ENCODE measurements at regions not wholly inside any gene's neighbourhood (a gene's known extent, or its start where the extent isn't known, plus 50 kb on each side); places are given as distances from the start of the nearest gene placed in this dataset.

- peak; percentile 77 for DNase-seq (ENCODE audit: low spot score)
Observed at GRCh38 chr3:43894176-43895049, 203.7 kb downstream of the ABHD5 start.

- DNase-seq (ENCODE audit: low spot score), result no peak
Observed at GRCh38 chr3:43895573-43895972, 204.8 kb downstream of the ABHD5 start.

- no peak for DNase-seq (ENCODE audit: low spot score)
Observed at GRCh38 chr3:43902415-43902814, 211.7 kb downstream of the ABHD5 start.

GRCh38 chr3:43905157-43905556, 214.4 kb downstream of the ABHD5 start:
- no peak for DNase-seq (ENCODE audit: low spot score)

GRCh38 chr3:43906849-43907507, 216.2 kb downstream of the ABHD5 start:
- no peak for DNase-seq (ENCODE audit: low spot score)

GRCh38 chr3:43907508-43907858, 216.7 kb downstream of the ABHD5 start:
- DNase-seq (ENCODE audit: low spot score), result no peak

- DNase-seq (ENCODE audit: low spot score), result no peak
Observed at GRCh38 chr3:43908456-43908855, 217.7 kb downstream of the ABHD5 start.

- DNase-seq (ENCODE audit: low spot score), result no peak
Observed at GRCh38 chr3:43909149-43909548, 218.4 kb downstream of the ABHD5 start.

GRCh38 chr3:43910750-43911149, 220.0 kb downstream of the ABHD5 start:
- DNase-seq (ENCODE audit: low spot score), result no peak

- no peak for DNase-seq (ENCODE audit: low spot score)
Observed at GRCh38 chr3:43913036-43913948, 222.6 kb downstream of the ABHD5 start.

- no peak for DNase-seq (ENCODE audit: low spot score)
Observed at GRCh38 chr3:43914269-43914668, 223.5 kb downstream of the ABHD5 start.

- DNase-seq (ENCODE audit: low spot score), result no peak
Observed at GRCh38 chr3:43915546-43915945, 224.8 kb downstream of the ABHD5 start.

- DNase-seq (ENCODE audit: low spot score), result no peak
Observed at GRCh38 chr3:43917361-43917760, 226.6 kb downstream of the ABHD5 start.

GRCh38 chr3:43919029-43919428, 228.3 kb downstream of the ABHD5 start:
- DNase-seq (ENCODE audit: low spot score), result peak; percentile 18

- no peak for DNase-seq (ENCODE audit: low spot score)
Observed at GRCh38 chr3:43921056-43921648, 230.4 kb downstream of the ABHD5 start.

- DNase-seq (ENCODE audit: low spot score), result no peak
Observed at GRCh38 chr3:43922374-43922773, 231.6 kb downstream of the ABHD5 start.

- DNase-seq (ENCODE audit: low spot score), result no peak
Observed at GRCh38 chr3:43923104-43923882, 232.6 kb downstream of the ABHD5 start.

- DNase-seq (ENCODE audit: low spot score), result no peak
Observed at GRCh38 chr3:43926055-43926454, 235.3 kb downstream of the ABHD5 start.

GRCh38 chr3:43932921-43933320, 242.2 kb downstream of the ABHD5 start:
- no peak for DNase-seq (ENCODE audit: low spot score)

- no peak for DNase-seq (ENCODE audit: low spot score)
Observed at GRCh38 chr3:43948013-43948412, 257.3 kb downstream of the ABHD5 start.

- DNase-seq (ENCODE audit: low spot score), result no peak
Observed at GRCh38 chr3:43949594-43949993, 258.9 kb downstream of the ABHD5 start.

Data from kidney tubule cell (primary cell).